ENCODE measurements at regions not wholly inside any gene's neighbourhood (a gene's known extent, or its start where the extent isn't known, plus 50 kb on each side); places are given as distances from the start of the nearest gene placed in this dataset.

- Histone ChIP-seq H3K27me3 (ENCODE audit: insufficient read depth, low read length, poor library complexity, severe bottlenecking) (no peaks in the 10 kb centered on the region), H3K4me3 (ENCODE audit: low read length) (no peak overlapping the region), H3K9me3 (ENCODE audit: low read length) (no peaks in the 10 kb centered on the region), H3K4me1 (ENCODE audit: insufficient read depth, low read length) (no peaks in the 10 kb centered on the region), H3K36me3 (ENCODE audit: insufficient read depth, low read length) (no peaks in the 10 kb centered on the region), H3K27ac (ENCODE audit: low read depth, low read length) (no peak overlapping the region)
- Mint-ChIP-seq H3K27me3 (peaks cover 0 to 6% of the 10 kb centered on the region in 2 donors), H3K4me3 (no peak overlapping the region), H3K4me1 (no peaks in the 10 kb centered on the region), H3K36me3 (no peaks in the 10 kb centered on the region), H3K27ac (no peak overlapping the region), H3K9me3 (no peaks in the 10 kb centered on the region)
- ChIA-PET CTCF (no interaction called here), POLR2A (no interaction called here)
- DNase-seq = no peak
Observed at GRCh38 chr6:119587537-119587936, 238.0 kb upstream of the MAN1A1 start.

GRCh38 chr6:119586250-119586882, 236.8 kb upstream of the MAN1A1 start:
- H3K9me3 Mint-ChIP-seq = no peaks in the 10 kb centered on the region
- H3K4me3 ChIP-seq (ENCODE audit: low read length) = no peak overlapping the region

GRCh38 chr6:119584088-119584487, 234.5 kb upstream of the MAN1A1 start:
- POLR2A ChIA-PET = no interaction called here
- Histone ChIP-seq H3K4me3 (ENCODE audit: low read length) (no peak overlapping the region), H3K27ac (ENCODE audit: low read depth, low read length) (no peak overlapping the region), H3K9me3 (ENCODE audit: low read length) (no peaks in the 10 kb centered on the region), H3K36me3 (ENCODE audit: insufficient read depth, low read length) (no peaks in the 10 kb centered on the region), H3K27me3 (ENCODE audit: insufficient read depth, low read length, poor library complexity, severe bottlenecking) (no peaks in the 10 kb centered on the region), H3K4me1 (ENCODE audit: insufficient read depth, low read length) (no peaks in the 10 kb centered on the region)
- CTCF ChIA-PET = interaction anchor here (0.7 kb wide), 1 partner anchor 10 kb away, joined by 3 read pairs; no protein-coding TSS in a partner anchor
- H3K36me3 Mint-ChIP-seq = no peaks in the 10 kb centered on the region
- H3K27me3 Mint-ChIP-seq = peaks cover 0 to 2% of the 10 kb centered on the region in 2 donors
- no peak overlapping the region for H3K27ac Mint-ChIP-seq
- no peak overlapping the region for H3K4me3 Mint-ChIP-seq
- H3K9me3 Mint-ChIP-seq = no peaks in the 10 kb centered on the region
- no peak for DNase-seq
- H3K4me1 Mint-ChIP-seq = no peaks in the 10 kb centered on the region

More at GRCh38 chr6:119586250-119586882, 236.8 kb upstream of the MAN1A1 start:
- Mint-ChIP-seq H3K4me3 (no peak overlapping the region), H3K27me3 (peaks cover 0 to 6% of the 10 kb centered on the region in 2 donors), H3K27ac (no peak overlapping the region), H3K4me1 (no peaks in the 10 kb centered on the region), H3K36me3 (no peaks in the 10 kb centered on the region)
- Histone ChIP-seq H3K4me1 (ENCODE audit: insufficient read depth, low read length) (no peaks in the 10 kb centered on the region), H3K27me3 (ENCODE audit: insufficient read depth, low read length, poor library complexity, severe bottlenecking) (no peaks in the 10 kb centered on the region), H3K27ac (ENCODE audit: low read depth, low read length) (no peak overlapping the region), H3K9me3 (ENCODE audit: low read length) (no peaks in the 10 kb centered on the region), H3K36me3 (ENCODE audit: insufficient read depth, low read length) (no peaks in the 10 kb centered on the region)
- ChIA-PET CTCF (no interaction called here), POLR2A (no interaction called here)
- DNase-seq = no peak

GRCh38 chr6:119581220-119581619, 231.7 kb upstream of the MAN1A1 start:
- H3K27ac ChIP-seq (ENCODE audit: low read depth, low read length) = no peak overlapping the region
- H3K4me1 Mint-ChIP-seq = no peaks in the 10 kb centered on the region
- ChIA-PET CTCF (no interaction called here), POLR2A (no interaction called here)
- no peaks in the 10 kb centered on the region for H3K27me3 ChIP-seq (ENCODE audit: insufficient read depth, low read length, poor library complexity, severe bottlenecking)
- H3K4me3 ChIP-seq (ENCODE audit: low read length) = no peak overlapping the region
- H3K4me3 Mint-ChIP-seq = no peak overlapping the region
- H3K9me3 ChIP-seq (ENCODE audit: low read length) = no peaks in the 10 kb centered on the region
- peaks cover 3 to 5% of the 10 kb centered on the region in 2 donors for H3K27me3 Mint-ChIP-seq
- no peak overlapping the region for H3K27ac Mint-ChIP-seq
- H3K9me3 Mint-ChIP-seq = peaks cover 7 to 11% (median 9%) of the 10 kb centered on the region in 5 donors
- H3K36me3 Mint-ChIP-seq = peaks cover 0 to 9% (median 0%) of the 10 kb centered on the region in 3 donors
- H3K4me1 ChIP-seq (ENCODE audit: insufficient read depth, low read length) = no peaks in the 10 kb centered on the region
- no peaks in the 10 kb centered on the region for H3K36me3 ChIP-seq (ENCODE audit: insufficient read depth, low read length)
- no peak for DNase-seq

- H3K4me1 Mint-ChIP-seq = no peaks in the 10 kb centered on the region
- H3K27ac Mint-ChIP-seq = no peak overlapping the region
- no peaks in the 10 kb centered on the region for H3K9me3 ChIP-seq (ENCODE audit: low read length)
- H3K27me3 ChIP-seq (ENCODE audit: insufficient read depth, low read length, poor library complexity, severe bottlenecking) = no peaks in the 10 kb centered on the region
- H3K9me3 Mint-ChIP-seq = peaks cover 19 to 26% (median 23%) of the 10 kb centered on the region in 5 donors
- H3K27me3 Mint-ChIP-seq = peaks cover 10 to 22% of the 10 kb centered on the region in 2 donors
- no peak overlapping the region for H3K4me3 ChIP-seq (ENCODE audit: low read length)
- H3K36me3 Mint-ChIP-seq = peaks cover 0 to 23% (median 0%) of the 10 kb centered on the region in 3 donors
- H3K36me3 ChIP-seq (ENCODE audit: insufficient read depth, low read length) = no peaks in the 10 kb centered on the region
- CTCF ChIA-PET = no interaction called here
- DNase-seq = no peak
- no peaks in the 10 kb centered on the region for H3K4me1 ChIP-seq (ENCODE audit: insufficient read depth, low read length)
- H3K27ac ChIP-seq (ENCODE audit: low read depth, low read length) = no peak overlapping the region
- H3K4me3 Mint-ChIP-seq = no peak overlapping the region
- POLR2A ChIA-PET = no interaction called here
Observed at GRCh38 chr6:119575721-119576120, 226.2 kb upstream of the MAN1A1 start.

GRCh38 chr6:119568580-119568979, 219.0 kb upstream of the MAN1A1 start:
- ChIA-PET CTCF (no interaction called here), POLR2A (no interaction called here)
- H3K27ac Mint-ChIP-seq = no peak overlapping the region
- no peak overlapping the region for H3K27ac ChIP-seq (ENCODE audit: low read depth, low read length)
- H3K4me1 Mint-ChIP-seq = no peaks in the 10 kb centered on the region
- H3K27me3 Mint-ChIP-seq = peaks cover 5 to 19% of the 10 kb centered on the region in 2 donors
- H3K9me3 ChIP-seq (ENCODE audit: low read length) = no peaks in the 10 kb centered on the region
- H3K4me3 ChIP-seq (ENCODE audit: low read length) = no peak overlapping the region
- no peak for DNase-seq
- peaks cover 0 to 8% (median 0%) of the 10 kb centered on the region in 3 donors for H3K36me3 Mint-ChIP-seq
- no peaks in the 10 kb centered on the region for H3K27me3 ChIP-seq (ENCODE audit: insufficient read depth, low read length, poor library complexity, severe bottlenecking)
- peaks cover 0 to 3% (median 0%) of the 10 kb centered on the region in 5 donors for H3K9me3 Mint-ChIP-seq
- no peaks in the 10 kb centered on the region for H3K4me1 ChIP-seq (ENCODE audit: insufficient read depth, low read length)
- H3K4me3 Mint-ChIP-seq = no peak overlapping the region
- H3K36me3 ChIP-seq (ENCODE audit: insufficient read depth, low read length) = no peaks in the 10 kb centered on the region

GRCh38 chr6:119566546-119567260, 217.1 kb upstream of the MAN1A1 start:
- Histone ChIP-seq H3K9me3 (ENCODE audit: low read length) (no peaks in the 10 kb centered on the region), H3K27me3 (ENCODE audit: insufficient read depth, low read length, poor library complexity, severe bottlenecking) (no peaks in the 10 kb centered on the region), H3K36me3 (ENCODE audit: insufficient read depth, low read length) (no peaks in the 10 kb centered on the region), H3K4me3 (ENCODE audit: low read length) (no peak overlapping the region), H3K27ac (ENCODE audit: low read depth, low read length) (peak overlapping the region; percentile 27), H3K4me1 (ENCODE audit: insufficient read depth, low read length) (no peaks in the 10 kb centered on the region)
- peaks cover 4 to 9% of the 10 kb centered on the region in 2 donors for H3K27me3 Mint-ChIP-seq
- H3K4me3 Mint-ChIP-seq = no peak overlapping the region
- peaks cover 0 to 3% (median 0%) of the 10 kb centered on the region in 3 donors for H3K36me3 Mint-ChIP-seq
- no peak overlapping the region for H3K27ac Mint-ChIP-seq
- POLR2A ChIA-PET = no interaction called here
- H3K4me1 Mint-ChIP-seq = no peaks in the 10 kb centered on the region
- H3K9me3 Mint-ChIP-seq = no peaks in the 10 kb centered on the region
- no peak for DNase-seq
- CTCF ChIA-PET = no interaction called here

- Histone ChIP-seq H3K4me1 (ENCODE audit: insufficient read depth, low read length) (no peaks in the 10 kb centered on the region), H3K9me3 (ENCODE audit: low read length) (no peaks in the 10 kb centered on the region), H3K4me3 (ENCODE audit: low read length) (no peak overlapping the region), H3K36me3 (ENCODE audit: insufficient read depth, low read length) (no peaks in the 10 kb centered on the region), H3K27me3 (ENCODE audit: insufficient read depth, low read length, poor library complexity, severe bottlenecking) (no peaks in the 10 kb centered on the region), H3K27ac (ENCODE audit: low read depth, low read length) (no peak overlapping the region)
- H3K4me1 Mint-ChIP-seq = no peaks in the 10 kb centered on the region
- DNase-seq = no peak
- no peak overlapping the region for H3K27ac Mint-ChIP-seq
- H3K4me3 Mint-ChIP-seq = no peak overlapping the region
- ChIA-PET POLR2A (no interaction called here), CTCF (no interaction called here)
- peaks cover 0 to 3% (median 0%) of the 10 kb centered on the region in 3 donors for H3K36me3 Mint-ChIP-seq
- no peaks in the 10 kb centered on the region for H3K9me3 Mint-ChIP-seq
- peaks cover 4 to 9% of the 10 kb centered on the region in 2 donors for H3K27me3 Mint-ChIP-seq
Observed at GRCh38 chr6:119565893-119566292, 216.3 kb upstream of the MAN1A1 start.

All from CD8-positive, alpha-beta memory T cell (primary cell).